ENCODE measurements at regions not wholly inside any gene's neighbourhood (a gene's known extent, or its start where the extent isn't known, plus 50 kb on each side); places are given as distances from the start of the nearest gene placed in this dataset.

GRCh38 chr3:80063535-80063934, 295.7 kb upstream of the ROBO1 start:
- H3K27ac Mint-ChIP-seq, result no peak overlapping the region
- ATAC-seq (replicated peaks) (no peak), DNase-seq (no peak)
- H3K27me3 Mint-ChIP-seq, result no peaks in the 10 kb centered on the region
- no peaks in the 10 kb centered on the region for H3K36me3 Mint-ChIP-seq (ENCODE audit: insufficient read depth)
- H3K9me3 Mint-ChIP-seq, result peaks cover 0 to 20% of the 10 kb centered on the region in 2 donors
- no peaks in the 10 kb centered on the region for H3K4me1 Mint-ChIP-seq (ENCODE audit: low read depth in 2 of 2)
- no peak overlapping the region for H3K4me3 Mint-ChIP-seq

- Mint-ChIP-seq H3K27ac (no peak overlapping the region), H3K4me1 (ENCODE audit: low read depth in 2 of 2) (no peaks in the 10 kb centered on the region), H3K27me3 (no peaks in the 10 kb centered on the region), H3K9me3 (peaks cover 0 to 25% of the 10 kb centered on the region in 2 donors), H3K4me3 (no peak overlapping the region), H3K36me3 (ENCODE audit: insufficient read depth) (no peaks in the 10 kb centered on the region)
- DNase-seq (no peak), ATAC-seq (replicated peaks) (no peak)
Measured at GRCh38 chr3:80060664-80061063, 292.9 kb upstream of the ROBO1 start.

GRCh38 chr3:80055306-80055705, 287.5 kb upstream of the ROBO1 start:
- Mint-ChIP-seq H3K27ac (no peak overlapping the region), H3K4me3 (no peak overlapping the region)

DNA sequence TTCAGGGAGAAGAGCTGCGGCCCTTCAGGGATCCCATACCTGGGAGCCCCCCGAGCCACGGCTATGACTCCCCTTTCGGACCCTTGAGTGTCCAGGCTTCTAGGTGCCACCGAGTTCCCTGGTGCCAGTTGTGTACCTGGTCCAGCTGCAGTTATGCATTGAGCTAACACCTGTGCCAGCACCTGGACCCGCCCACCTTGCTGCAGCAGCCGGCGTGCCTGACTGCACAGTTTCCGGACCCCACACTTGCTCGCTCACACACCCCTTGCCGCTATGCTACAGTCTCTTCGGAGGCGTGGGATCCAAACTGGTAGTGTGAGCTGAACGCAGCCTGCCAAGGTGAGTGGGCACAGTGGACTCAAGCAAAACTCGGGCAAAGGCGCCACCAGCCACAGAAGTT, 284.5 kb upstream of the ROBO1 start:
- H3K27me3 Mint-ChIP-seq, result no peaks in the 10 kb centered on the region
- H3K9me3 Mint-ChIP-seq, result peaks cover 8 to 14% of the 10 kb centered on the region in 2 donors
- ATAC-seq (replicated peaks) (no peak), DNase-seq (no peak)
- H3K4me1 Mint-ChIP-seq (ENCODE audit: low read depth in 2 of 2), result no peaks in the 10 kb centered on the region
- H3K27ac Mint-ChIP-seq, result no peak overlapping the region
- no peaks in the 10 kb centered on the region for H3K36me3 Mint-ChIP-seq (ENCODE audit: insufficient read depth)
- no peak overlapping the region for H3K4me3 Mint-ChIP-seq

More at GRCh38 chr3:80055306-80055705, 287.5 kb upstream of the ROBO1 start:
- no peak for ATAC-seq (replicated peaks)
- H3K9me3 Mint-ChIP-seq, result peaks cover 8 to 22% of the 10 kb centered on the region in 2 donors
- H3K36me3 Mint-ChIP-seq (ENCODE audit: insufficient read depth), result no peaks in the 10 kb centered on the region
- no peaks in the 10 kb centered on the region for H3K27me3 Mint-ChIP-seq
- no peaks in the 10 kb centered on the region for H3K4me1 Mint-ChIP-seq (ENCODE audit: low read depth in 2 of 2)
- no peak for DNase-seq

- DNase-seq (no peak), ATAC-seq (replicated peaks) (no peak)
- Mint-ChIP-seq H3K9me3 (peaks cover 8 to 13% of the 10 kb centered on the region in 2 donors), H3K4me1 (ENCODE audit: low read depth in 2 of 2) (no peaks in the 10 kb centered on the region), H3K4me3 (no peak overlapping the region), H3K27ac (no peak overlapping the region), H3K36me3 (ENCODE audit: insufficient read depth) (no peaks in the 10 kb centered on the region), H3K27me3 (no peaks in the 10 kb centered on the region)
Measured at GRCh38 chr3:80051602-80051962, 283.8 kb upstream of the ROBO1 start.

DNA sequence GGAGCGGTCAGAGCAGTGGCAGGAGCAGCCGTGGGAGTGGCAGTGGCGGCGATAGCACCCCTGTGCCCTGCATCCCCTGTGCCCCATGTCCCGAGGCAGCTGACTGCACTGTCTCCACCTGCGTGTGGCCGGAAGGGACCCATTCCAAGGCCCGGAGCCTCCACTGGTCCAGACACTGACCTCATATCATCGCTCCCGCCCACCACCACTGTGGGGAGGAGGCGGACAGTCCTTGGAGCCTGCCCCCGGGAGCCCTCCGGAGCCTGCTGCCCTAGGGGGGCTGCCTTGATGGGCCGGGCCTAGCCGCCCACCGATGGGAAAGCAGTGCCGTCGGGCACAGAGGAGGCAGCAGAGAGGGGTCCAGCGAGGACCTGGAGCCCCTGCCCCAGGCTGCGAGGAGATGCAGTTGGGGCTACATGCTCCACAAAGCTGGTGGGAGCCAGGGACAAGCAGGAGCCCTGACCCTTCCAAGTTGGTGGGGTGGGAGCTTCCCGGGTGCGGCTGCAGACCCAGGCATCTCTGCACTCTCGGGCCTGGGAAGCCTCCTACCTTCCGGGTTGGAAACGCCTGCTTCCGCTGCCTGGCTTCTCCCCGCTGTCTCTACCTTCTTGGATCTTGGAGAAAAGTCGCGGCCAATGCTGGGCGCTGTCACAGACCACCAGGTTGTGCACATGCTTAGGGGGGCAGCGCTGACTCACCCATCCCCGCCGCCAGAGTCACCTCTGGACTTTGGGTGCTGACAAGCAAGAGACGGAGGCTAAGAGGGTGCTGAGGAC, 283.2 kb upstream of the ROBO1 start:
- Mint-ChIP-seq H3K9me3 (peaks cover 8 to 13% of the 10 kb centered on the region in 2 donors), H3K4me1 (ENCODE audit: low read depth in 2 of 2) (no peaks in the 10 kb centered on the region), H3K36me3 (ENCODE audit: insufficient read depth) (no peaks in the 10 kb centered on the region), H3K27me3 (no peaks in the 10 kb centered on the region), H3K27ac (no peak overlapping the region), H3K4me3 (no peak overlapping the region)
- no peak for ATAC-seq (replicated peaks)
- DNase-seq, result no peak

DNA sequence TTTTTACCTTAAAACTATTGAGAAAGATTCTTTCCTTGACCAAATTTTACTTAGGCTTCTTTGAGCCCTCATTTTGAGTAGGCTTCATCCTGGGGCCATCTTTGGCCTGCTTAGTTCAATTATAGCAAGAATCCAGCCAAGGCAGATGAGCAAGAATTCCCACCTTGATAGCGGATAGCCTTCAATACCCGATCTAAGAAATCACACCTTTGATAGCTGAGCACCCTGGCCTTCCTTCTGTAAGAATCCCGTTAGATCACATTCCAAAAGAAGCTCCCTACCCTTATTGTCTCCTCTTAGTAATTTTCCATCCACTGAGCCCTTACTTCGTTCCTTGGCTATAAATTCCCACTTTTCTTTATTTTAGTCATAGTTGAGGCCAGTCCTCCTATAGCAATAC, 275.4 kb upstream of the ROBO1 start:
- no peak for DNase-seq
- H3K4me1 Mint-ChIP-seq (ENCODE audit: low read depth in 2 of 2), result no peaks in the 10 kb centered on the region
- ATAC-seq (replicated peaks), result no peak
- no peaks in the 10 kb centered on the region for H3K36me3 Mint-ChIP-seq (ENCODE audit: insufficient read depth)
- H3K27me3 Mint-ChIP-seq, result no peaks in the 10 kb centered on the region
- H3K9me3 Mint-ChIP-seq, result no peaks in the 10 kb centered on the region
- no peak overlapping the region for H3K4me3 Mint-ChIP-seq
- H3K27ac Mint-ChIP-seq, result no peak overlapping the region

- ATAC-seq (replicated peaks), result no peak
- no peak for DNase-seq
- H3K27me3 Mint-ChIP-seq, result no peaks in the 10 kb centered on the region
- H3K4me1 Mint-ChIP-seq (ENCODE audit: low read depth in 2 of 2), result no peaks in the 10 kb centered on the region
- H3K36me3 Mint-ChIP-seq (ENCODE audit: insufficient read depth), result no peaks in the 10 kb centered on the region
- peaks cover 3 to 13% of the 10 kb centered on the region in 2 donors for H3K9me3 Mint-ChIP-seq
- no peak overlapping the region for H3K27ac Mint-ChIP-seq
- H3K4me3 Mint-ChIP-seq, result no peak overlapping the region
Measured at GRCh38 chr3:80040067-80040466, 272.3 kb upstream of the ROBO1 start.

DNA sequence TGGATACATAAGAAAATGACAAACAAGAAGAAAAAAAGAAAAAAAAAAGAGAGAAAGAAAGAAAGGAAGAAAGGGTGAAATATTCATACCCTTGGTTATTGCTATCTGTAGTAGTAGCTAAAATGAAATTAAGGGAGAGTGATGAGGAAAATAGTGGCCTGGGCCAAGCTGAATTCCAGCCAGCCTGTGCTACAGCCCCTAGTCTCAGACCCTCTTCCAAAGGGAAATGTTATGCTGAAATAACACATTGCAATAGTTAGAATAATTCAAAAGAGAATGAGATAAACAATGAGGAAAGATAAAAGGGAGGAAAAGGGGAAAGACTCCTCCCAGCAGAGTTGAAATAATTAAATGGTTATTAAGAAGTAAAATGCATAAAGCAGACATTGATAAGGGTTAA, 268.4 kb upstream of the ROBO1 start:
- Mint-ChIP-seq H3K4me3 (no peak overlapping the region), H3K9me3 (peaks cover 3 to 14% of the 10 kb centered on the region in 2 donors), H3K36me3 (ENCODE audit: insufficient read depth) (no peaks in the 10 kb centered on the region), H3K27ac (no peak overlapping the region), H3K27me3 (no peaks in the 10 kb centered on the region), H3K4me1 (ENCODE audit: low read depth in 2 of 2) (no peaks in the 10 kb centered on the region)
- DNase-seq (no peak), ATAC-seq (replicated peaks) (no peak)

DNA sequence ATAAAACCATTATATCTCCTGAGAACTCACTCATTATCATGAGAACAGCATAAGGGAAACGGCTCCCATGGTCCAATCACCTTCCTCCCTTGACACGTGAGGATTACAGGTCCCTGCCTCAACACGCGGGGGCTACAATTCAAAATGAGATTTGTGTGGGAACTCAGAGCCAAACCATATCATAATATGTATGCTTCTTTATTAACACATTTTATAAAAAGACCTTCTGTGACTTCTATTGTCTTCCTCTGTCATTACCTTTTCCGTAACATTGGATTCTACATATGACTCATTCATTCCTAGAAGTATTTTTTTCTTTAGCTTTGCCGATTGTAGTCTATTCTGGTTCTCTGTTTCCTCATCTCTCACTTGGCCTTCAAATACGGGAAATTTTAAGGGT, 267.2 kb upstream of the ROBO1 start:
- Mint-ChIP-seq H3K9me3 (peaks cover 5 to 14% of the 10 kb centered on the region in 2 donors), H3K36me3 (ENCODE audit: insufficient read depth) (no peaks in the 10 kb centered on the region), H3K4me1 (ENCODE audit: low read depth in 2 of 2) (no peaks in the 10 kb centered on the region), H3K4me3 (no peak overlapping the region), H3K27me3 (no peaks in the 10 kb centered on the region), H3K27ac (no peak overlapping the region)
- no peak for DNase-seq
- ATAC-seq (replicated peaks), result no peak

DNA sequence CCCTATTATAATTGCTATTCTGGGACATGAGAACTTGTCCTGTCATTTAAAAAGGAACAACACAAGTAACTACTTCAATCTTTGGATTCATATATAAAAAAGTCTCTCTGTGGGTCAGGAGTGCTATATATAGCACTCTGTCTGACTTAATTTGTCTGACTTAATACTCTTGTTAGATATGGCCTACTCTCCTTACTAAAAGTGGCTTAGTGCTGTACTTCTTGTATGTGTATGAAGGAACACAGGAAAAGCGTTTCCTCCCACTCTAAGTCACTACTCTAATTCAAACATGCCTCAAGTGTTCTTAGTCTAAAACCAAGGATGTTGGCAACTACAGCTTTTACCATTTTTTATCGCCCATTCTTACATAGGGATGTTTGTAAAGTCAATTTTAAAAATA, 255.2 kb upstream of the ROBO1 start:
- H3K4me3 Mint-ChIP-seq, result no peak overlapping the region
- H3K36me3 Mint-ChIP-seq (ENCODE audit: insufficient read depth), result no peaks in the 10 kb centered on the region
- no peak overlapping the region for H3K27ac Mint-ChIP-seq
- H3K4me1 Mint-ChIP-seq (ENCODE audit: low read depth in 2 of 2), result no peaks in the 10 kb centered on the region
- H3K27me3 Mint-ChIP-seq, result no peaks in the 10 kb centered on the region
- DNase-seq (no peak), ATAC-seq (replicated peaks) (no peak)
- H3K9me3 Mint-ChIP-seq, result peaks cover 11 to 26% of the 10 kb centered on the region in 2 donors

- H3K27me3 Mint-ChIP-seq, result no peaks in the 10 kb centered on the region
- DNase-seq (no peak), ATAC-seq (replicated peaks) (no peak)
- no peaks in the 10 kb centered on the region for H3K36me3 Mint-ChIP-seq (ENCODE audit: insufficient read depth)
- H3K4me1 Mint-ChIP-seq (ENCODE audit: low read depth in 2 of 2), result no peaks in the 10 kb centered on the region
- H3K27ac Mint-ChIP-seq, result no peak overlapping the region
- peaks cover 10 to 19% of the 10 kb centered on the region in 2 donors for H3K9me3 Mint-ChIP-seq
- H3K4me3 Mint-ChIP-seq, result no peak overlapping the region
Measured at GRCh38 chr3:80018375-80018774, 250.6 kb upstream of the ROBO1 start.

- no peaks in the 10 kb centered on the region for H3K4me1 Mint-ChIP-seq (ENCODE audit: low read depth in 2 of 2)
- H3K9me3 Mint-ChIP-seq, result peaks cover 10 to 22% of the 10 kb centered on the region in 2 donors
- no peak overlapping the region for H3K27ac Mint-ChIP-seq
- ATAC-seq (replicated peaks) (no peak), DNase-seq (no peak)
- H3K27me3 Mint-ChIP-seq, result no peaks in the 10 kb centered on the region
- H3K4me3 Mint-ChIP-seq, result no peak overlapping the region
- H3K36me3 Mint-ChIP-seq (ENCODE audit: insufficient read depth), result no peaks in the 10 kb centered on the region
Measured at GRCh38 chr3:80017369-80017768, 249.6 kb upstream of the ROBO1 start.

DNA sequence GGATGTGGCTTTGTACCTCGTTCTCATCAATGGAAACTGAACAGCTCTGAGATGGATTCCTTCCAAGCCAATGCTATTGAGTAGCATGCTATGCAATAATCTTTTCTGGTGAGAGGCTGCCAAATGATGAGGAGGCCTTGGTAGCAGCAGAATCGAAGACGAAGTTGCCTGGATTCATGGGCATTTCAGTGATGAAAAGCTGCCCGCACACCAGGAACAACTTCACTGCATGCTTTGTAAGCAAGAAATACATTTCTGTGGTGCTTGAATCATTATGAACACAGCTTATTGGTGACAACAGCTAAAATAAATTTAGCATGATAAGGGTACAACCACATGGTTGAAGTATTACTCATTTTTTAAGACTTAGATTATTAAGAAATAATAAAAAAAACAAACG, 246.8 kb upstream of the ROBO1 start:
- Mint-ChIP-seq H3K4me1 (ENCODE audit: low read depth in 2 of 2) (no peaks in the 10 kb centered on the region), H3K36me3 (ENCODE audit: insufficient read depth) (no peaks in the 10 kb centered on the region), H3K9me3 (peaks cover 5 to 7% of the 10 kb centered on the region in 2 donors), H3K4me3 (no peak overlapping the region), H3K27ac (no peak overlapping the region), H3K27me3 (no peaks in the 10 kb centered on the region)
- DNase-seq, result no peak
- ATAC-seq (replicated peaks), result no peak

Data from effector memory CD8-positive, alpha-beta T cell (primary cell).